Panc1 (cell line): ENCODE measurements at regions not wholly inside any gene's neighbourhood (a gene's known extent, or its start where the extent isn't known, plus 50 kb on each side); places are given as distances from the start of the nearest gene placed in this dataset.

Experiments used
- ATAC-seq: fragments of 200-7000 bp; cut with Tn5 transposase; 2 replicates; pipeline ENCODE4 v1.9.1; 2020; ENCODE audit warnings: mild to moderate bottlenecking, moderate library complexity
- BruUV-seq: library from RNA; stranded (reverse); fragments of 400-500 nt; replicated peaks from 2 replicates; lab custom pipeline; 2021; lab: Mats Ljungman, UMichigan
- CTCF ChIA-PET: fragments of 300-600 bp; sonication (Branson Sonifier 250); formaldehyde crosslinking; loops from one replicate; lab custom pipeline; 2022; ENCODE audit warnings: antibody characterized with exemption; lab: Charles Lee
- POLR2A ChIA-PET: fragments of 300-600 bp; sonication (Branson Sonifier 250); formaldehyde crosslinking; loops from one replicate; lab custom pipeline; 2022; ENCODE audit warnings: antibody characterized with exemption; lab: Charles Lee
- DNase-seq: peaks from one replicate; pipeline ENCODE4 v3.0.0-alpha.2; 2010; ENCODE audit warnings: low read depth, low spot score
- H3K27ac ChIP-seq: 2 replicates; pipeline ENCODE4 v1.5.1; 2011; ENCODE audit warnings: mild to moderate bottlenecking, low read length, inconsistent platforms
- H3K27me3 ChIP-seq: fragments of 200-500 bp; sonication (Bioruptor generic); 2 replicates; pipeline ENCODE4 v1.6.0; 2014; ENCODE audit warnings: low read length, inconsistent platforms; ENCODE audit not compliant: control insufficient read depth, insufficient read depth
- H3K36me3 ChIP-seq: fragments of 200-500 bp; sonication (Bioruptor generic); 2 replicates; pipeline ENCODE4 v1.5.1; 2014; ENCODE audit warnings: inconsistent platforms, mild to moderate bottlenecking, low read length, moderate library complexity; ENCODE audit not compliant: control insufficient read depth, insufficient read depth
- H3K4me1 ChIP-seq: 2 replicates; pipeline ENCODE4 v1.5.1; 2011; ENCODE audit warnings: inconsistent platforms, mild to moderate bottlenecking, low read length, moderate library complexity; ENCODE audit not compliant: control insufficient read depth, insufficient read depth
- H3K4me3 ChIP-seq, 2 experiments: 2 replicates each; pipeline ENCODE4 v1.5.1; 2011 to 2012; ENCODE audit warnings: low read depth in 2 of 2, low read length in 2 of 2, mild to moderate bottlenecking in 2 of 2, inconsistent platforms in 1 of 2, moderate library complexity in 1 of 2
- H3K9me3 ChIP-seq: fragments of 200-500 bp; sonication (Bioruptor generic); 2 replicates; pipeline ENCODE4 v1.5.1; 2014; ENCODE audit warnings: low read depth, mild to moderate bottlenecking, inconsistent platforms, low read length, moderate library complexity; ENCODE audit not compliant: control insufficient read depth, insufficient read depth
- POLR2AphosphoS5 ChIP-seq: IDR thresholded peaks from 2 replicates; pipeline ENCODE4 v1.6.1; 2012; ENCODE audit warnings: mild to moderate bottlenecking, low read depth, low read length, moderate library complexity
- SIN3A ChIP-seq: IDR thresholded peaks from 2 replicates; pipeline ENCODE4 v1.6.1; 2012; ENCODE audit warnings: low read depth, mild to moderate bottlenecking, low read length, moderate library complexity, borderline replicate concordance; ENCODE audit not compliant: insufficient read depth
- TCF7L2 ChIP-seq: IDR thresholded peaks from 2 replicates; pipeline ENCODE4 v1.6.1; 2011; ENCODE audit warnings: mild to moderate bottlenecking, low read depth, low read length, inconsistent platforms
- in situ Hi-C: cut with HindIII; loops from 2 replicates; pipeline ENCODE4 v1.10.0; 2016; ENCODE audit warnings: low sequenced_read_pairs, low pct_unique_long_range_greater_than_20kb
- intact Hi-C: fragments of 100-400 bp; cut with micrococcal nuclease; formaldehyde crosslinking; loops from one replicate; pipeline ENCODE4 v1.10.0; 2022; ENCODE audit not compliant: unreplicated experiment
- TF ChIP-seq, protein P1 (sequence below): fragments of 450-650 bp; IDR thresholded peaks from 2 replicates; pipeline ENCODE4 v1.5.1; 2017; ENCODE audit warnings: mild to moderate bottlenecking
- TF ChIP-seq, protein P2 (sequence below), 2 experiments: IDR thresholded peaks; 2 replicates each; pipeline ENCODE4 v1.6.1; 2011 to 2012; ENCODE audit warnings: low read depth in 2 of 2, control low read depth in 1 of 2, low read length in 1 of 2, mild to moderate bottlenecking in 1 of 2, moderate library complexity in 1 of 2; ENCODE audit not compliant: insufficient read depth in 1 of 2

DNA sequence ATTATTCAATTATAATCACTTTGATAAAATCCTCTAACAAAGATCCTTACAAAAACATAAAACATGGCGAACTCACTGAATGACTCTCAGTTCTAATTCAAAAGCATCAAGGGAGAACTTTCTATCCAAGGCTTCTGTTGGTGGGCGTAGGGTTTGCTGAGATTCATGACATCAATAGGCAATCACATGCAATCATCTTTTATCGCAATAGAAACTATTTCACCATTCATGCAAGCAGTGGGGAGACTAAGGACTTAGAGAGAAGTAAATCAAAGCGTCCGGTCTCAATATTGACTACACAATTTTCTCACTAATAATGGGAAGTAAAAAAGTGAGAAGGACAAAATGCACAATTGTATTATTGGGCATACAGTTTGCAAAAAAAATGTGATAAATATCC lies 168.7 kb downstream of the SCG2 start:
- no peak for TF ChIP-seq POLR2AphosphoS5
- TF ChIP-seq, protein P1, sequence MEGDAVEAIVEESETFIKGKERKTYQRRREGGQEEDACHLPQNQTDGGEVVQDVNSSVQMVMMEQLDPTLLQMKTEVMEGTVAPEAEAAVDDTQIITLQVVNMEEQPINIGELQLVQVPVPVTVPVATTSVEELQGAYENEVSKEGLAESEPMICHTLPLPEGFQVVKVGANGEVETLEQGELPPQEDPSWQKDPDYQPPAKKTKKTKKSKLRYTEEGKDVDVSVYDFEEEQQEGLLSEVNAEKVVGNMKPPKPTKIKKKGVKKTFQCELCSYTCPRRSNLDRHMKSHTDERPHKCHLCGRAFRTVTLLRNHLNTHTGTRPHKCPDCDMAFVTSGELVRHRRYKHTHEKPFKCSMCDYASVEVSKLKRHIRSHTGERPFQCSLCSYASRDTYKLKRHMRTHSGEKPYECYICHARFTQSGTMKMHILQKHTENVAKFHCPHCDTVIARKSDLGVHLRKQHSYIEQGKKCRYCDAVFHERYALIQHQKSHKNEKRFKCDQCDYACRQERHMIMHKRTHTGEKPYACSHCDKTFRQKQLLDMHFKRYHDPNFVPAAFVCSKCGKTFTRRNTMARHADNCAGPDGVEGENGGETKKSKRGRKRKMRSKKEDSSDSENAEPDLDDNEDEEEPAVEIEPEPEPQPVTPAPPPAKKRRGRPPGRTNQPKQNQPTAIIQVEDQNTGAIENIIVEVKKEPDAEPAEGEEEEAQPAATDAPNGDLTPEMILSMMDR: no peak
- H3K4me3 ChIP-seq: no peak overlapping the region
- intact Hi-C loops (no loop called here), in situ Hi-C loops (no loop called here)
- no TSS peak for BruUV-seq
- ATAC-seq (no peak), DNase-seq (no peak)
- H3K4me1 ChIP-seq: no peaks in the 10 kb centered on the region
- no peaks in the 10 kb centered on the region for H3K27me3 ChIP-seq
- ChIA-PET CTCF (no interaction called here), POLR2A (no interaction called here)
- H3K9me3 ChIP-seq: no peaks in the 10 kb centered on the region
- H3K36me3 ChIP-seq: no peaks in the 10 kb centered on the region
- H3K27ac ChIP-seq: no peak overlapping the region

DNA sequence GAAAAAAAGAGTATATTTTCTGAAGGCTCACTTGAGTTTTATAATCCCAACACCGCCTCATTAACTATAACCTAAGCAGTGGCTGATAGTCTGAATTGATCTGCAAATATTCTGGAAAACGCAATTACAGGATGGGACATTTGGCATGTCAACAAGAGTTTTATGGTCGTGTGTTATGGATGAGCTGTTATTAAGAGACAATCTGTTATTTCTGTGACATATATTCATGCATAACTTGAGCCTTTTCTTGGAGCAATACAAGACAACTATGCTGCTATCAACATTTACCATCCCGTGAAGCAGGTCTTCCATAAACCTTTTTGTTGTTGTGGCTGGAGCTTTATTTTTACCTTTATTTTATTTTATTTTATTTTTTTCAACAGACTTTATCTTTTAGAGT lies 164.4 kb downstream of the SCG2 start:
- Histone ChIP-seq H3K27me3 (no peaks in the 10 kb centered on the region), H3K36me3 (no peaks in the 10 kb centered on the region), H3K27ac (no peak overlapping the region), H3K4me1 (no peaks in the 10 kb centered on the region), H3K4me3 (no peak overlapping the region), H3K9me3 (no peaks in the 10 kb centered on the region)
- no TSS peak for BruUV-seq
- ChIA-PET POLR2A (no interaction called here), CTCF (no interaction called here)
- TF ChIP-seq, protein P1: no peak
- TF ChIP-seq TCF7L2 (no peak), POLR2AphosphoS5 (no peak), SIN3A (no peak)
- TF ChIP-seq, protein P2, sequence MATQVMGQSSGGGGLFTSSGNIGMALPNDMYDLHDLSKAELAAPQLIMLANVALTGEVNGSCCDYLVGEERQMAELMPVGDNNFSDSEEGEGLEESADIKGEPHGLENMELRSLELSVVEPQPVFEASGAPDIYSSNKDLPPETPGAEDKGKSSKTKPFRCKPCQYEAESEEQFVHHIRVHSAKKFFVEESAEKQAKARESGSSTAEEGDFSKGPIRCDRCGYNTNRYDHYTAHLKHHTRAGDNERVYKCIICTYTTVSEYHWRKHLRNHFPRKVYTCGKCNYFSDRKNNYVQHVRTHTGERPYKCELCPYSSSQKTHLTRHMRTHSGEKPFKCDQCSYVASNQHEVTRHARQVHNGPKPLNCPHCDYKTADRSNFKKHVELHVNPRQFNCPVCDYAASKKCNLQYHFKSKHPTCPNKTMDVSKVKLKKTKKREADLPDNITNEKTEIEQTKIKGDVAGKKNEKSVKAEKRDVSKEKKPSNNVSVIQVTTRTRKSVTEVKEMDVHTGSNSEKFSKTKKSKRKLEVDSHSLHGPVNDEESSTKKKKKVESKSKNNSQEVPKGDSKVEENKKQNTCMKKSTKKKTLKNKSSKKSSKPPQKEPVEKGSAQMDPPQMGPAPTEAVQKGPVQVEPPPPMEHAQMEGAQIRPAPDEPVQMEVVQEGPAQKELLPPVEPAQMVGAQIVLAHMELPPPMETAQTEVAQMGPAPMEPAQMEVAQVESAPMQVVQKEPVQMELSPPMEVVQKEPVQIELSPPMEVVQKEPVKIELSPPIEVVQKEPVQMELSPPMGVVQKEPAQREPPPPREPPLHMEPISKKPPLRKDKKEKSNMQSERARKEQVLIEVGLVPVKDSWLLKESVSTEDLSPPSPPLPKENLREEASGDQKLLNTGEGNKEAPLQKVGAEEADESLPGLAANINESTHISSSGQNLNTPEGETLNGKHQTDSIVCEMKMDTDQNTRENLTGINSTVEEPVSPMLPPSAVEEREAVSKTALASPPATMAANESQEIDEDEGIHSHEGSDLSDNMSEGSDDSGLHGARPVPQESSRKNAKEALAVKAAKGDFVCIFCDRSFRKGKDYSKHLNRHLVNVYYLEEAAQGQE (IDR thresholded peaks at IDR 0.05; ENCODE audit: insufficient read depth in 1 of 2, low read depth in 2 of 2, low read length in 1 of 2): no peak
- intact Hi-C loops: no loop called here
- in situ Hi-C loops: no loop called here
- ATAC-seq (no peak), DNase-seq (no peak)

DNA sequence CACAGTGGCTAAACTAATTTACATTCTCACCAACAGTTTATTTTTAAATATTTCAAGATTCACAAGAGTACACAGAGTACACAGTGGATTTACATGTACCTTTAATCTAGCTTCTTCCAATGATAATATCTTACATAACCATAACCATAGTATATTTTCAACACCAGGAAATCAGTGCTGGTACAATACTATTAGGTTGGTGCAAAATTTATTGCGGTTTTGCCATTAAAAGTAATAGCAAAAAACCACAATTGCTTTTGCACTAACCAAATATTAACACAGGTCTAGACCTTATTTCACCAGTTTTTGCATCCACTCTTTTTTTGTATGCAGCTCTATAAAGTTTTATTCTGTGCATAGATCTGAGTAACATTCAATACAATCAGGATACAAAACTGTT lies 163.0 kb downstream of the SCG2 start:
- in situ Hi-C loops (no loop called here), intact Hi-C loops (no loop called here)
- CTCF ChIA-PET: no interaction called here
- no peaks in the 10 kb centered on the region for H3K9me3 ChIP-seq
- no peaks in the 10 kb centered on the region for H3K27me3 ChIP-seq
- ATAC-seq (no peak), DNase-seq (no peak)
- H3K4me1 ChIP-seq: no peaks in the 10 kb centered on the region
- no peak overlapping the region for H3K4me3 ChIP-seq
- no peak for TF ChIP-seq POLR2AphosphoS5
- TF ChIP-seq TCF7L2: no peak
- TF ChIP-seq SIN3A: no peak
- TF ChIP-seq, protein P1: no peak
- TF ChIP-seq, protein P2 (IDR thresholded peaks at IDR 0.05; ENCODE audit: insufficient read depth in 1 of 2, low read depth in 2 of 2, low read length in 1 of 2): no peak
- no peaks in the 10 kb centered on the region for H3K36me3 ChIP-seq
- BruUV-seq: no TSS peak
- no peak overlapping the region for H3K27ac ChIP-seq
- POLR2A ChIA-PET: no interaction called here
